ENCODE measurements at regions not wholly inside any gene's neighbourhood (a gene's known extent, or its start where the extent isn't known, plus 50 kb on each side); places are given as distances from the start of the nearest gene placed in this dataset.

DNA sequence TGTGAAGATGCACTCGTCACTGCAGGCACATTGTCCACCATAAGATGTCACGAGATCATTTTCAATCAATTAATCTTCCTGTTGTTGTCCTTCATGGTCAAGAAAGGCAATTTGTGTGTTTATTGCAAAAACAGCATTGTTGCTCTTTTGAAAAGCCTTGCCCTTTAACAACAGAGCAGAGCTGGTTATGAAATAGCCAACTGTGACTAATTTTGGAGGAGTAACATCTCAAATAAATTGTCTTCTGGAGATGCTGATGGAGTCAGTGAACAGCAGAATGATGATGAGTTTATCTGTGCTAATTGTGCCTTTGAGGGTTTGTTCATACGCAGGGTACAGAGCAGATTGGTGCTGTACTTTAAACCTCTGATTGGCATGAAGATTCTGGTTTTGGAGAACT, 88.3 kb upstream of the E2F7 start:
- Mint-ChIP-seq H3K27ac (no peak overlapping the region), H3K27me3 (ENCODE audit: low read depth) (no peaks in the 10 kb centered on the region), H3K4me1 (peaks cover 6 to 7% of the 10 kb centered on the region in 2 experiments), H3K4me3 (no peak overlapping the region), H3K9me3 (peaks cover 0 to 6% of the 10 kb centered on the region in 2 experiments; a peak in 1 of 5 replicates), H3K36me3 (ENCODE audit: insufficient read depth in 1 of 3, low read depth in 3 of 3) (peaks cover 0 to 7% (median 0%) of the 10 kb centered on the region in 3 experiments; a peak in 2 of 7 replicates)
- no peaks in the 10 kb centered on the region for H3K27me3 ChIP-seq (ENCODE audit: insufficient read depth, low read length)
- H2BK12ac ChIP-seq (ENCODE audit: insufficient read length, low read depth, low read length) = no peak overlapping the region
- no peak overlapping the region for H3K56ac ChIP-seq (ENCODE audit: insufficient read length, low read depth, low read length)
- no peak overlapping the region for H2AK5ac ChIP-seq (ENCODE audit: insufficient read length, low read length)
- no peaks in the 10 kb centered on the region for H3K4me1 ChIP-seq (ENCODE audit: insufficient read depth, low read length)
- H3K14ac ChIP-seq (ENCODE audit: insufficient read depth, low read length) = no peak overlapping the region
- H4K91ac ChIP-seq (ENCODE audit: insufficient read length, low read depth, low read length) = no peak overlapping the region
- H2BK5ac ChIP-seq (ENCODE audit: insufficient read length, low read length) = no peak overlapping the region
- DNase-seq = no peak
- H4K5ac ChIP-seq (ENCODE audit: insufficient read length, low read depth, low read length) = no peak overlapping the region
- no peak overlapping the region for H3K4me2 ChIP-seq (ENCODE audit: insufficient read depth, insufficient read length, low read length)
- no peak overlapping the region for H3K18ac ChIP-seq (ENCODE audit: insufficient read length, low read depth, low read length)
- H3K27ac ChIP-seq (ENCODE audit: insufficient read length, low read depth, low read length) = no peak overlapping the region
- H3T11ph ChIP-seq (ENCODE audit: low read length) = no peak overlapping the region
- H2BK120ac ChIP-seq (ENCODE audit: low read depth, low read length, poor library complexity, severe bottlenecking) = no peak overlapping the region
- H4K20me1 ChIP-seq (ENCODE audit: control insufficient read depth, insufficient read depth, insufficient read length) = no peaks in the 10 kb centered on the region
- TF ChIP-seq, protein P1, sequence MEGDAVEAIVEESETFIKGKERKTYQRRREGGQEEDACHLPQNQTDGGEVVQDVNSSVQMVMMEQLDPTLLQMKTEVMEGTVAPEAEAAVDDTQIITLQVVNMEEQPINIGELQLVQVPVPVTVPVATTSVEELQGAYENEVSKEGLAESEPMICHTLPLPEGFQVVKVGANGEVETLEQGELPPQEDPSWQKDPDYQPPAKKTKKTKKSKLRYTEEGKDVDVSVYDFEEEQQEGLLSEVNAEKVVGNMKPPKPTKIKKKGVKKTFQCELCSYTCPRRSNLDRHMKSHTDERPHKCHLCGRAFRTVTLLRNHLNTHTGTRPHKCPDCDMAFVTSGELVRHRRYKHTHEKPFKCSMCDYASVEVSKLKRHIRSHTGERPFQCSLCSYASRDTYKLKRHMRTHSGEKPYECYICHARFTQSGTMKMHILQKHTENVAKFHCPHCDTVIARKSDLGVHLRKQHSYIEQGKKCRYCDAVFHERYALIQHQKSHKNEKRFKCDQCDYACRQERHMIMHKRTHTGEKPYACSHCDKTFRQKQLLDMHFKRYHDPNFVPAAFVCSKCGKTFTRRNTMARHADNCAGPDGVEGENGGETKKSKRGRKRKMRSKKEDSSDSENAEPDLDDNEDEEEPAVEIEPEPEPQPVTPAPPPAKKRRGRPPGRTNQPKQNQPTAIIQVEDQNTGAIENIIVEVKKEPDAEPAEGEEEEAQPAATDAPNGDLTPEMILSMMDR (conservative IDR thresholded peaks at IDR 0.05) = no peak
- no peaks in the 10 kb centered on the region for H3K9me3 ChIP-seq (ENCODE audit: control insufficient read depth, low read depth, low read length)
- WGBS (ENCODE audit: extremely low coverage, insufficient read length, low lambda C conversion rate) = no CpG with 5 or more reads among the region's 3 CpGs
- no peak overlapping the region for H2AFZ ChIP-seq (ENCODE audit: low read length)
- H2BK15ac ChIP-seq (ENCODE audit: low read depth, low read length) = no peak overlapping the region
- H3K4ac ChIP-seq (ENCODE audit: low read depth, low read length) = no peak overlapping the region
- H4K8ac ChIP-seq (replicated peaks; ENCODE audit: insufficient read length, low read depth, low read length) = no peak overlapping the region
- no peaks in the 10 kb centered on the region for H3K23me2 ChIP-seq (ENCODE audit: insufficient read length, low read depth, low read length, poor library complexity, severe bottlenecking)
- H2BK20ac ChIP-seq (ENCODE audit: low read depth, low read length, poor library complexity, severe bottlenecking) = no peak overlapping the region
- no peaks in the 10 kb centered on the region for H3K79me2 ChIP-seq (ENCODE audit: insufficient read depth, low read length)
- H3K9ac ChIP-seq (ENCODE audit: extremely low read depth, insufficient read length, low read length) = no peak overlapping the region
- no peak overlapping the region for H3K23ac ChIP-seq (ENCODE audit: insufficient read length, low read depth, low read length)
- no peaks in the 10 kb centered on the region for H3K79me1 ChIP-seq (ENCODE audit: insufficient read depth, low read depth, low read length, poor library complexity, severe bottlenecking)
